Stimulated activated CD4-positive, alpha-beta T cell treated with anti-CD3 and anti-CD28 coated beads, Interleukin-4, amount 100 ng/mL, for 48 hours (primary cell): ENCODE measurements at regions not wholly inside any gene's neighbourhood (a gene's known extent, or its start where the extent isn't known, plus 50 kb on each side); places are given as distances from the start of the nearest gene placed in this dataset.
A peak's percentile ranks its signal among the peaks of the same experiment; 100 is the strongest.

ENCODE experiments used
- DNase-seq, 2 donors: peaks; one replicate each; pipeline ENCODE4 v3.0.0-alpha.2; 2020; ENCODE audit warnings: low read depth in 2 of 2

GRCh38 chr2:147135376-147135775 lies 709.5 kb upstream of the ACVR2A start:
- no peak for DNase-seq

- no peak for DNase-seq
Observed at GRCh38 chr2:147133286-147133908, 711.4 kb upstream of the ACVR2A start.

GRCh38 chr2:147125145-147125544 lies 719.7 kb upstream of the ACVR2A start:
- no peak for DNase-seq

- DNase-seq = no peak
Observed at GRCh38 chr2:147122944-147123343, 721.9 kb upstream of the ACVR2A start.

GRCh38 chr2:147110962-147111361 lies 733.9 kb upstream of the ACVR2A start:
- DNase-seq = no peak

- DNase-seq = no peak
Observed at GRCh38 chr2:147110317-147110716, 734.5 kb upstream of the ACVR2A start.

GRCh38 chr2:147109291-147109690 lies 735.5 kb upstream of the ACVR2A start:
- no peak for DNase-seq

GRCh38 chr2:147108548-147108947 lies 736.3 kb upstream of the ACVR2A start:
- no peak for DNase-seq

GRCh38 chr2:147101941-147102790 lies 742.7 kb upstream of the ACVR2A start:
- DNase-seq = no peak

- DNase-seq = no peak
Observed at GRCh38 chr2:147100406-147101035, 744.3 kb upstream of the ACVR2A start.

GRCh38 chr2:147099845-147100244 lies 745.0 kb upstream of the ACVR2A start:
- no peak for DNase-seq

GRCh38 chr2:147098940-147099339 lies 745.9 kb upstream of the ACVR2A start:
- DNase-seq = no peak

- no peak for DNase-seq
Observed at GRCh38 chr2:147097747-147098146, 747.1 kb upstream of the ACVR2A start.

- DNase-seq = no peak
Observed at GRCh38 chr2:147096671-147097070, 748.2 kb upstream of the ACVR2A start.

GRCh38 chr2:147095376-147095775 lies 749.5 kb upstream of the ACVR2A start:
- no peak for DNase-seq

- no peak for DNase-seq
Observed at GRCh38 chr2:147094077-147094476, 750.8 kb upstream of the ACVR2A start.

- DNase-seq = no peak
Observed at GRCh38 chr2:147092266-147092665, 752.6 kb upstream of the ACVR2A start.

GRCh38 chr2:147091448-147091847 lies 753.4 kb upstream of the ACVR2A start:
- DNase-seq = no peak

- no peak for DNase-seq
Observed at GRCh38 chr2:147088871-147089270, 756.0 kb upstream of the ACVR2A start.

GRCh38 chr2:147086715-147087114 lies 758.1 kb upstream of the ACVR2A start:
- DNase-seq = no peak

GRCh38 chr2:147083664-147084063 lies 761.2 kb upstream of the ACVR2A start:
- no peak for DNase-seq

- DNase-seq = peak; percentile 13 to 34
Observed at GRCh38 chr2:147082850-147083522, 761.8 kb upstream of the ACVR2A start.
